ENCODE measurements at regions not wholly inside any gene's neighbourhood (a gene's known extent, or its start where the extent isn't known, plus 50 kb on each side); places are given as distances from the start of the nearest gene placed in this dataset.

DNA sequence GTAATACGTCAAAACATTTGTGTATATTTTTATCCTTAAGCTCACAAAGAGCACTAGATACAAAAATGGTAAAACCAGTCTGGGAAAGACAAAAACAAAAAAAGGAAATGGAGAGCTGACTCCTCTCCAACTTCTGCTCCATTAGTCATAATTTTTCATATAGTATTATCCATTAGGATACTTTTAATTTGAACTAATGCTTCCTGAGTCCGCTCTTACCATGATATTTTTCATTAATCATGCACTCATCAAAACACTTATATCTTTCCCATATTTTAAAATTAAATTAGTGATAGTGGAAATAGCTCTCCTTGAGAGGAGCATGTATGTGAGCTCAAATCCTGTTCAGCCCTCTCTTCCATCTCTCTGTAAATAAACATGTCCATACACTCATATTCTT lies 1093.0 kb upstream of the MIR17HG start:
- Histone ChIP-seq H3K27me3 (replicated peaks; ENCODE audit: insufficient read depth) (no peaks in the 10 kb centered on the region), H3K4me3 (no peak overlapping the region), H3K36me3 (no peaks in the 10 kb centered on the region), H3K27ac (no peak overlapping the region), H3K9me3 (no peaks in the 10 kb centered on the region), H3K4me1 (ENCODE audit: control insufficient read depth in 1 of 2, low read depth in 2 of 2) (no peaks in the 10 kb centered on the region)
- no peak for TF ChIP-seq CTCF (IDR thresholded peaks at IDR 0.05)
- DNase-seq (ENCODE audit: low spot score) (no peak), ATAC-seq (ENCODE audit: insufficient number of reproducible peaks, low FRiP score, low read depth) (no peak)

DNA sequence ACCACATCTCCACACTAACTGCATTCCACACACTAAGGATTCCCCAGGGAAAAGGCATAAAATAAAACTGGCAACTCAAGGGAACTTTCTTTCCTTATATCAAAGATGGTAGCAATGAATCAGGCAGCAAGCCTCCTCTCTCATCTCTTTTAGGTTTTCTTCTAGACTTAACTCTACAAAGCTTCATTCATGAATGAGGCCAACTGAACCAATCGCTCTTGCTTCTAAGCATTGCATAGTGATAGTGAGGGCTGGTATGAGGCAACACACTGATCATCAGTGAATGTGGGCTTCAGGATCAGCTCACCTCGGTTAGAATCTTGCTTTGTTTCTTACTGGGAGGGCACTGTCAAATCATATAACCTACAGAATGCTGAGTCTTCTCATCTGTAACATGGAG lies 1090.7 kb upstream of the MIR17HG start:
- ATAC-seq (ENCODE audit: insufficient number of reproducible peaks, low FRiP score, low read depth) (no peak), DNase-seq (ENCODE audit: low spot score) (no peak)
- H3K4me3 ChIP-seq = no peak overlapping the region
- H3K27ac ChIP-seq = no peak overlapping the region
- no peak for TF ChIP-seq CTCF (IDR thresholded peaks at IDR 0.05)
- no peaks in the 10 kb centered on the region for H3K4me1 ChIP-seq (ENCODE audit: control insufficient read depth in 1 of 2, low read depth in 2 of 2)
- no peaks in the 10 kb centered on the region for H3K36me3 ChIP-seq
- H3K9me3 ChIP-seq = no peaks in the 10 kb centered on the region
- H3K27me3 ChIP-seq (replicated peaks; ENCODE audit: insufficient read depth) = no peaks in the 10 kb centered on the region

- DNase-seq (ENCODE audit: low spot score) = no peak
- H3K4me3 ChIP-seq = no peak overlapping the region
- H3K27me3 ChIP-seq (replicated peaks; ENCODE audit: insufficient read depth) = no peaks in the 10 kb centered on the region
- no peaks in the 10 kb centered on the region for H3K36me3 ChIP-seq
- no peaks in the 10 kb centered on the region for H3K9me3 ChIP-seq
- H3K27ac ChIP-seq = no peak overlapping the region
- H3K4me1 ChIP-seq (ENCODE audit: control insufficient read depth in 1 of 2, low read depth in 2 of 2) = no peaks in the 10 kb centered on the region
- TF ChIP-seq CTCF (IDR thresholded peaks at IDR 0.05) = no peak
- ATAC-seq (ENCODE audit: insufficient number of reproducible peaks, low FRiP score, low read depth) = no peak
These were observed 1089.4 kb upstream of the MIR17HG start for GRCh38 chr13:90258129-90258528.

DNA sequence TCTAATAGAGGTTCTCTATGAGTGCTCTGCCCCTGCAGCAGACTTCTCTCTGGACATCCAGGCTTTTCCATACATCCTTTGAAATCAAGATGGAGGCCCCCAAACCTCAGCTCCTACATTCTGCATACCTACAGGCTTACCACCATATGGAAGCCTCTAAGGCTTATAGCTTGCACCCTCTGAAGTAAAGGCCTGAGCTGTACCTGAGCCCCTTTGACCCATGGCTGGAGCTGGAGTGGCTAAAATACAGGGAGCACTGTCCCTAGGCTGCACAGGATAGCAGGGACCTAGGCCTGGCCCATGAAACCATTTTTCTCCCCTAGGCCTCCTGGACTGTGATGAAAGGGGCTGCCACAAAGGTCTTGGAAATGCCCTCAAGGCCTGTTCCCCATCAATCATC lies 1086.1 kb upstream of the MIR17HG start:
- H3K27me3 ChIP-seq (replicated peaks; ENCODE audit: insufficient read depth) = no peaks in the 10 kb centered on the region
- H3K27ac ChIP-seq = no peak overlapping the region
- ATAC-seq (ENCODE audit: insufficient number of reproducible peaks, low FRiP score, low read depth) = no peak
- no peak for DNase-seq (ENCODE audit: low spot score)
- no peaks in the 10 kb centered on the region for H3K9me3 ChIP-seq
- TF ChIP-seq CTCF (IDR thresholded peaks at IDR 0.05) = no peak
- no peak overlapping the region for H3K4me3 ChIP-seq
- no peaks in the 10 kb centered on the region for H3K4me1 ChIP-seq (ENCODE audit: control insufficient read depth in 1 of 2, low read depth in 2 of 2)
- H3K36me3 ChIP-seq = no peaks in the 10 kb centered on the region

GRCh38 chr13:90270226-90270625 lies 1077.3 kb upstream of the MIR17HG start:
- H3K4me3 ChIP-seq = no peak overlapping the region
- H3K9me3 ChIP-seq = no peaks in the 10 kb centered on the region
- TF ChIP-seq CTCF (IDR thresholded peaks at IDR 0.05) = no peak
- no peaks in the 10 kb centered on the region for H3K4me1 ChIP-seq (ENCODE audit: control insufficient read depth in 1 of 2, low read depth in 2 of 2)
- ATAC-seq (ENCODE audit: insufficient number of reproducible peaks, low FRiP score, low read depth) = no peak
- no peak overlapping the region for H3K27ac ChIP-seq
- DNase-seq (ENCODE audit: low spot score) = no peak
- no peaks in the 10 kb centered on the region for H3K36me3 ChIP-seq
- H3K27me3 ChIP-seq (replicated peaks; ENCODE audit: insufficient read depth) = no peaks in the 10 kb centered on the region

Measured in thoracic aorta (tissue), 2 donors.